ENCODE measurements at regions not wholly inside any gene's neighbourhood (a gene's known extent, or its start where the extent isn't known, plus 50 kb on each side); places are given as distances from the start of the nearest gene placed in this dataset.

DNA sequence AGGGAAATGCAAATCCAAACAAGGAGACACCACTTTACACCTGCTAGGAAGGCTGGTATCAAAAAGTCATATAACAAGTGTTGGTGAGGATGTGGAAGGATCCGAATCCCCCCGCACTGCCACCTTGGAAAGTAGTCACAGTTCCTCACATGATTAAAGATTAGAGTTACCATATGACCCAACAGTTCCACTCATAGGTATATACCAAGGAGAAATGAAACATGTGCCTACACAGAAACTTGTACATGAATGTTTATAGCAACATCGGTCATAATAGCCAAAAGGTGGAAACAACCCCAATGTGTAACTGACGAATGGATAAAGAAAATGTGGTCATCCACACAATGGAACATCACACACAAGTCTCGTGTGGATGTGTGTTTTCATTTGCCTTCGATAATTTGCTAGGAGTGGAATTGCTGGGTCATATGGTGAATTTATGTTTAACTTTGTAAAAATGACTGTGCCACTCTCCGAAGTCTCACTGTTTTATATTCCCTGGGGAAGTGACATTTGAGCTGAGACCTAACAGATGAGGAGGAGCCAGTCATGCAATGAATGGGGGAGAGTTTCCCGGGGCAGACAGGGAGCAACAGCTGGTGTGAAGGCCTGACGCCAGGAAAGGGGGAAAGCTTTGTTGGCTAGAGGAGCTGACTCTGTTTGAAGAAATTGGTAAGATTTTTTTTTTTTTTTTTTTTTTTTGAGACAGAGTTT lies 125.9 kb upstream of the MLN start:
- TF ChIP-seq POLR2A (IDR thresholded peaks at IDR 0.05; ENCODE audit: extremely low read depth, insufficient read length) = no peak
- TF ChIP-seq, protein P1, sequence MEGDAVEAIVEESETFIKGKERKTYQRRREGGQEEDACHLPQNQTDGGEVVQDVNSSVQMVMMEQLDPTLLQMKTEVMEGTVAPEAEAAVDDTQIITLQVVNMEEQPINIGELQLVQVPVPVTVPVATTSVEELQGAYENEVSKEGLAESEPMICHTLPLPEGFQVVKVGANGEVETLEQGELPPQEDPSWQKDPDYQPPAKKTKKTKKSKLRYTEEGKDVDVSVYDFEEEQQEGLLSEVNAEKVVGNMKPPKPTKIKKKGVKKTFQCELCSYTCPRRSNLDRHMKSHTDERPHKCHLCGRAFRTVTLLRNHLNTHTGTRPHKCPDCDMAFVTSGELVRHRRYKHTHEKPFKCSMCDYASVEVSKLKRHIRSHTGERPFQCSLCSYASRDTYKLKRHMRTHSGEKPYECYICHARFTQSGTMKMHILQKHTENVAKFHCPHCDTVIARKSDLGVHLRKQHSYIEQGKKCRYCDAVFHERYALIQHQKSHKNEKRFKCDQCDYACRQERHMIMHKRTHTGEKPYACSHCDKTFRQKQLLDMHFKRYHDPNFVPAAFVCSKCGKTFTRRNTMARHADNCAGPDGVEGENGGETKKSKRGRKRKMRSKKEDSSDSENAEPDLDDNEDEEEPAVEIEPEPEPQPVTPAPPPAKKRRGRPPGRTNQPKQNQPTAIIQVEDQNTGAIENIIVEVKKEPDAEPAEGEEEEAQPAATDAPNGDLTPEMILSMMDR (IDR thresholded peaks at IDR 0.05; ENCODE audit: low read depth, low read length) = no peak
- TF ChIP-seq, protein P2, sequence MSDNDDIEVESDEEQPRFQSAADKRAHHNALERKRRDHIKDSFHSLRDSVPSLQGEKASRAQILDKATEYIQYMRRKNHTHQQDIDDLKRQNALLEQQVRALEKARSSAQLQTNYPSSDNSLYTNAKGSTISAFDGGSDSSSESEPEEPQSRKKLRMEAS (IDR thresholded peaks at IDR 0.05; ENCODE audit: low read depth, low read length) = no peak

Data from NB4 (cell line).